ENCODE measurements at regions not wholly inside any gene's neighbourhood (a gene's known extent, or its start where the extent isn't known, plus 50 kb on each side); places are given as distances from the start of the nearest gene placed in this dataset.

DNA sequence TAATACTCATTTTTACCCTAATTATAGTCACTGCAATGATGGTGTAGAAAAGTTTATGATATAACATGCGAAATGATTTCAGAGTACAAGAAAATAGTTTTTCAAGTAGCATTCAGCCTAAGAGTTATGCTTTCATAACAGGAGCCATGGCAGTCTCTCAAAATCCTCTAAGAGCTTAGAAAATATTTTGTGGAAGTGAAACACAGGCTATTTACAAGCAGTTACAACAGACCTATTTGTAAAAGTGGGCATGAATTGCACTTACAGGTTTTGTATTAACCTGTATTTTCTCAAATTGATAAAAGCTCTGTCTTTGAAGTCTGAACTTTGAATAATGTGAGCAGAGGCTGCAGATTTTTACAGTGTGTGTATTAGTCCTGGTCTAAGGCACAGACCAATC lies 523.3 kb downstream of the LRRC70 start:
- H3K4me1 Mint-ChIP-seq = peaks cover 0 to 3% of the 10 kb centered on the region in 2 experiments; a peak in 2 of 4 replicates
- no CpG with 5 or more reads among the region's 1 CpG for WGBS (ENCODE audit: extremely low coverage, insufficient read length, low lambda C conversion rate)

More for the DNA sequence above, 523.3 kb downstream of the LRRC70 start:
- Mint-ChIP-seq H3K27ac (no peak overlapping the region), H3K9me3 (no peaks in the 10 kb centered on the region), H3K27me3 (ENCODE audit: low read depth) (no peaks in the 10 kb centered on the region; the same call in 1 of the 2 replicates), H3K36me3 (ENCODE audit: insufficient read depth in 1 of 3, low read depth in 3 of 3) (no peaks in the 10 kb centered on the region), H3K4me3 (no peak overlapping the region)
- Histone ChIP-seq H3K9me3 (ENCODE audit: control insufficient read depth, low read depth, low read length) (no peaks in the 10 kb centered on the region), H3K79me1 (ENCODE audit: insufficient read depth, low read depth, low read length, poor library complexity, severe bottlenecking) (no peaks in the 10 kb centered on the region), H4K91ac (ENCODE audit: insufficient read length, low read depth, low read length) (no peak overlapping the region), H2BK20ac (ENCODE audit: low read depth, low read length, poor library complexity, severe bottlenecking) (no peak overlapping the region), H3K23ac (ENCODE audit: insufficient read length, low read depth, low read length) (no peak overlapping the region), H3K4me2 (ENCODE audit: insufficient read depth, insufficient read length, low read length) (no peak overlapping the region), H3K14ac (ENCODE audit: insufficient read depth, low read length) (no peak overlapping the region), H4K20me1 (ENCODE audit: control insufficient read depth, insufficient read depth, insufficient read length) (no peaks in the 10 kb centered on the region), H2BK12ac (ENCODE audit: insufficient read length, low read depth, low read length) (no peak overlapping the region), H3K27me3 (ENCODE audit: insufficient read depth, low read length) (no peaks in the 10 kb centered on the region), H3K79me2 (ENCODE audit: insufficient read depth, low read length) (no peaks in the 10 kb centered on the region), H3K4ac (ENCODE audit: low read depth, low read length) (no peak overlapping the region), H2AK5ac (ENCODE audit: insufficient read length, low read length) (no peak overlapping the region), H3K4me1 (ENCODE audit: insufficient read depth, low read length) (no peaks in the 10 kb centered on the region), H2AFZ (ENCODE audit: low read length) (no peak overlapping the region), H3K27ac (ENCODE audit: insufficient read length, low read depth, low read length) (no peak overlapping the region), H4K5ac (ENCODE audit: insufficient read length, low read depth, low read length) (no peak overlapping the region), H3T11ph (ENCODE audit: low read length) (no peak overlapping the region), H2BK120ac (ENCODE audit: low read depth, low read length, poor library complexity, severe bottlenecking) (no peak overlapping the region), H3K9ac (ENCODE audit: extremely low read depth, insufficient read length, low read length) (no peak overlapping the region), H2BK15ac (ENCODE audit: low read depth, low read length) (no peak overlapping the region), H4K8ac (replicated peaks; ENCODE audit: insufficient read length, low read depth, low read length) (no peak overlapping the region), H3K56ac (ENCODE audit: insufficient read length, low read depth, low read length) (no peak overlapping the region), H3K18ac (ENCODE audit: insufficient read length, low read depth, low read length) (no peak overlapping the region), H2BK5ac (ENCODE audit: insufficient read length, low read length) (no peak overlapping the region), H3K23me2 (ENCODE audit: insufficient read length, low read depth, low read length, poor library complexity, severe bottlenecking) (no peaks in the 10 kb centered on the region)
- TF ChIP-seq, protein P1, sequence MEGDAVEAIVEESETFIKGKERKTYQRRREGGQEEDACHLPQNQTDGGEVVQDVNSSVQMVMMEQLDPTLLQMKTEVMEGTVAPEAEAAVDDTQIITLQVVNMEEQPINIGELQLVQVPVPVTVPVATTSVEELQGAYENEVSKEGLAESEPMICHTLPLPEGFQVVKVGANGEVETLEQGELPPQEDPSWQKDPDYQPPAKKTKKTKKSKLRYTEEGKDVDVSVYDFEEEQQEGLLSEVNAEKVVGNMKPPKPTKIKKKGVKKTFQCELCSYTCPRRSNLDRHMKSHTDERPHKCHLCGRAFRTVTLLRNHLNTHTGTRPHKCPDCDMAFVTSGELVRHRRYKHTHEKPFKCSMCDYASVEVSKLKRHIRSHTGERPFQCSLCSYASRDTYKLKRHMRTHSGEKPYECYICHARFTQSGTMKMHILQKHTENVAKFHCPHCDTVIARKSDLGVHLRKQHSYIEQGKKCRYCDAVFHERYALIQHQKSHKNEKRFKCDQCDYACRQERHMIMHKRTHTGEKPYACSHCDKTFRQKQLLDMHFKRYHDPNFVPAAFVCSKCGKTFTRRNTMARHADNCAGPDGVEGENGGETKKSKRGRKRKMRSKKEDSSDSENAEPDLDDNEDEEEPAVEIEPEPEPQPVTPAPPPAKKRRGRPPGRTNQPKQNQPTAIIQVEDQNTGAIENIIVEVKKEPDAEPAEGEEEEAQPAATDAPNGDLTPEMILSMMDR (conservative IDR thresholded peaks at IDR 0.05) = no peak
- no peak for DNase-seq

Data from H9 (cell line).